RWPE2 (cell line): ENCODE measurements at regions not wholly inside any gene's neighbourhood (a gene's known extent, or its start where the extent isn't known, plus 50 kb on each side); places are given as distances from the start of the nearest gene placed in this dataset.

Source experiments
- ATAC-seq: fragments of 200-7000 bp; cut with Tn5 transposase; 3 replicates; pipeline ENCODE4 v1.9.1; 2021; ENCODE audit warnings: low read depth
- DNase-seq: peaks from one replicate; pipeline ENCODE4 v3.0.0-alpha.2; 2020; ENCODE audit warnings: low spot score
- H3K27ac ChIP-seq: fragments of 450-650 bp; 2 replicates; pipeline ENCODE4 v1.5.1; 2017; ENCODE audit warnings: mild to moderate bottlenecking; ENCODE audit not compliant: poor library complexity, severe bottlenecking
- H3K27me3 ChIP-seq: fragments of 250-450 bp; sonication (Bioruptor Pico); 2 replicates; pipeline ENCODE4 v1.5.1; 2021; ENCODE audit warnings: mild to moderate bottlenecking, moderate library complexity; ENCODE audit not compliant: insufficient read depth, poor library complexity, severe bottlenecking
- H3K36me3 ChIP-seq: fragments of 250-450 bp; sonication (Bioruptor Pico); 2 replicates; pipeline ENCODE4 v1.5.1; 2020; ENCODE audit warnings: low read depth, mild to moderate bottlenecking, moderate library complexity
- H3K4me1 ChIP-seq: fragments of 250-450 bp; sonication (Bioruptor Pico); 2 replicates; pipeline ENCODE4 v1.5.1; 2021; ENCODE audit warnings: mild to moderate bottlenecking, moderate library complexity; ENCODE audit not compliant: insufficient read depth, poor library complexity, severe bottlenecking
- H3K4me3 ChIP-seq: fragments of 250-450 bp; sonication (Bioruptor Pico); 2 replicates; pipeline ENCODE4 v1.5.1; 2021; ENCODE audit warnings: mild to moderate bottlenecking, moderate library complexity; ENCODE audit not compliant: severe bottlenecking
- H3K9me3 ChIP-seq: fragments of 250-450 bp; sonication (Bioruptor Pico); 2 replicates; pipeline ENCODE4 v1.5.1; 2021; ENCODE audit warnings: mild to moderate bottlenecking, moderate library complexity; ENCODE audit not compliant: severe bottlenecking
- CTCF ChIP-seq: fragments of 450-650 bp; IDR thresholded peaks from one replicate; pipeline ENCODE4 v1.5.1; 2017; ENCODE audit warnings: mild to moderate bottlenecking, moderate library complexity; ENCODE audit not compliant: poor library complexity, severe bottlenecking

GRCh38 chr5:141773779-141774562, 91.9 kb upstream of the ARAP3 start:
- Histone ChIP-seq H3K9me3 (no peaks in the 10 kb centered on the region), H3K36me3 (no peaks in the 10 kb centered on the region), H3K27ac (no peak overlapping the region), H3K4me3 (no peak overlapping the region), H3K4me1 (no peaks in the 10 kb centered on the region), H3K27me3 (no peaks in the 10 kb centered on the region)
- DNase-seq (no peak), ATAC-seq (no peak)
- no peak for TF ChIP-seq CTCF

- DNase-seq, result no peak
- no peak for TF ChIP-seq CTCF
Measured at GRCh38 chr5:141772281-141772680, 90.3 kb upstream of the ARAP3 start.

GRCh38 chr5:141771562-141771961, 89.5 kb upstream of the ARAP3 start:
- no peaks in the 10 kb centered on the region for H3K4me1 ChIP-seq
- H3K4me3 ChIP-seq, result no peak overlapping the region
- DNase-seq (no peak), ATAC-seq (no peak)
- no peaks in the 10 kb centered on the region for H3K9me3 ChIP-seq
- no peaks in the 10 kb centered on the region for H3K36me3 ChIP-seq
- no peaks in the 10 kb centered on the region for H3K27me3 ChIP-seq
- TF ChIP-seq CTCF, result no peak
- no peak overlapping the region for H3K27ac ChIP-seq

More at GRCh38 chr5:141772281-141772680, 90.3 kb upstream of the ARAP3 start:
- no peaks in the 10 kb centered on the region for H3K4me1 ChIP-seq
- no peak overlapping the region for H3K27ac ChIP-seq
- ATAC-seq, result no peak
- no peak overlapping the region for H3K4me3 ChIP-seq
- H3K36me3 ChIP-seq, result no peaks in the 10 kb centered on the region
- H3K27me3 ChIP-seq, result no peaks in the 10 kb centered on the region
- H3K9me3 ChIP-seq, result no peaks in the 10 kb centered on the region

- Histone ChIP-seq H3K9me3 (no peaks in the 10 kb centered on the region), H3K27me3 (no peaks in the 10 kb centered on the region), H3K27ac (no peak overlapping the region), H3K4me1 (no peaks in the 10 kb centered on the region), H3K4me3 (no peak overlapping the region), H3K36me3 (no peaks in the 10 kb centered on the region)
- DNase-seq (no peak), ATAC-seq (no peak)
- TF ChIP-seq CTCF, result no peak
Measured at GRCh38 chr5:141771031-141771430, 89.0 kb upstream of the ARAP3 start.

- TF ChIP-seq CTCF, result no peak
- H3K4me3 ChIP-seq, result no peak overlapping the region
- H3K36me3 ChIP-seq, result no peaks in the 10 kb centered on the region
- no peaks in the 10 kb centered on the region for H3K27me3 ChIP-seq
- ATAC-seq (no peak), DNase-seq (no peak)
- no peaks in the 10 kb centered on the region for H3K4me1 ChIP-seq
- H3K27ac ChIP-seq, result no peak overlapping the region
- H3K9me3 ChIP-seq, result no peaks in the 10 kb centered on the region
Measured at GRCh38 chr5:141769671-141770070, 87.6 kb upstream of the ARAP3 start.
